OCI-LY1 (cell line): ENCODE measurements at regions not wholly inside any gene's neighbourhood (a gene's known extent, or its start where the extent isn't known, plus 50 kb on each side); places are given as distances from the start of the nearest gene placed in this dataset.

Experiments
- H2AFZ ChIP-seq: fragments of 200-600 bp; sonication (generic), shearing (Covaris generic); 2 replicates; pipeline ENCODE4 v1.6.0; 2014; ENCODE audit warnings: antibody characterized with exemption, mild to moderate bottlenecking, low read length
- H3F3A ChIP-seq: fragments of 200-600 bp; sonication (generic), shearing (Covaris generic); 2 replicates; pipeline ENCODE4 v1.6.0; 2014; ENCODE audit warnings: mild to moderate bottlenecking, antibody characterized with exemption, low read length, moderate library complexity; ENCODE audit not compliant: insufficient read depth
- H3K27ac ChIP-seq: fragments of 200-600 bp; sonication (generic); 2 replicates; pipeline ENCODE4 v1.5.1; 2014; ENCODE audit warnings: low read length, mixed run types, mild to moderate bottlenecking, low read depth; ENCODE audit not compliant: poor library complexity, severe bottlenecking
- H3K27me3 ChIP-seq: fragments of 200-600 bp; sonication (generic); 2 replicates; pipeline ENCODE4 v1.6.0; 2014; ENCODE audit warnings: antibody characterized with exemption, mild to moderate bottlenecking, low read length, moderate library complexity; ENCODE audit not compliant: insufficient read depth
- H3K36me3 ChIP-seq: fragments of 200-600 bp; sonication (generic); 2 replicates; pipeline ENCODE4 v1.6.1; 2014; ENCODE audit warnings: mild to moderate bottlenecking, antibody characterized with exemption, low read length, moderate library complexity, mixed read lengths; ENCODE audit not compliant: insufficient read depth
- H3K4me1 ChIP-seq: fragments of 200-600 bp; sonication (generic); 2 replicates; pipeline ENCODE4 v1.5.1; 2014; ENCODE audit warnings: mild to moderate bottlenecking, low read length, moderate library complexity; ENCODE audit not compliant: insufficient read depth, severe bottlenecking
- H3K4me2 ChIP-seq: fragments of 200-600 bp; sonication (generic), shearing (Covaris generic); 2 replicates; pipeline ENCODE4 v1.6.1; 2014; ENCODE audit warnings: low read length
- H3K4me3 ChIP-seq: fragments of 200-600 bp; sonication (generic); 2 replicates; pipeline ENCODE4 v1.5.1; 2014; ENCODE audit warnings: low read length, low read depth, mild to moderate bottlenecking, mixed read lengths; ENCODE audit not compliant: poor library complexity, severe bottlenecking
- H3K79me2 ChIP-seq: fragments of 200-600 bp; shearing (Covaris generic); 2 replicates; pipeline ENCODE4 v1.6.1; 2016; ENCODE audit warnings: mixed run types, low read length, mixed read lengths; ENCODE audit not compliant: insufficient read depth
- H3K9ac ChIP-seq: fragments of 200-600 bp; sonication (generic), shearing (Covaris generic); 2 replicates; pipeline ENCODE4 v1.6.1; 2014; ENCODE audit warnings: mild to moderate bottlenecking, low read length, mixed read lengths
- H3K9me2 ChIP-seq: fragments of 200-600 bp; sonication (generic), shearing (Covaris generic); 2 replicates; pipeline ENCODE4 v1.6.1; 2014; ENCODE audit warnings: low read depth, mild to moderate bottlenecking, low read length, mixed read lengths
- H3K9me3 ChIP-seq: fragments of 200-600 bp; shearing (Covaris generic); 2 replicates; pipeline ENCODE4 v1.6.1; 2014; ENCODE audit warnings: low read length, mixed read lengths
- H4K20me1 ChIP-seq: fragments of 200-600 bp; sonication (generic), shearing (Covaris generic); 2 replicates; pipeline ENCODE4 v1.6.0; 2016; ENCODE audit warnings: mild to moderate bottlenecking, low read length; ENCODE audit not compliant: insufficient read depth
- EZH2 ChIP-seq: fragments of 200-600 bp; sonication (generic), shearing (Covaris generic); IDR thresholded peaks from 2 replicates; pipeline ENCODE4 v1.8.0; 2017; ENCODE audit warnings: borderline replicate concordance, mixed run types, mild to moderate bottlenecking, antibody characterized with exemption, low read length, moderate library complexity, mixed read lengths
- TF ChIP-seq, protein P1 (sequence below): fragments of 200-600 bp; sonication (generic), shearing (Covaris generic); IDR thresholded peaks from 2 replicates; pipeline ENCODE4 v1.5.1; 2017; ENCODE audit warnings: mild to moderate bottlenecking, antibody characterized with exemption, low read length, moderate library complexity, mixed read lengths

DNA sequence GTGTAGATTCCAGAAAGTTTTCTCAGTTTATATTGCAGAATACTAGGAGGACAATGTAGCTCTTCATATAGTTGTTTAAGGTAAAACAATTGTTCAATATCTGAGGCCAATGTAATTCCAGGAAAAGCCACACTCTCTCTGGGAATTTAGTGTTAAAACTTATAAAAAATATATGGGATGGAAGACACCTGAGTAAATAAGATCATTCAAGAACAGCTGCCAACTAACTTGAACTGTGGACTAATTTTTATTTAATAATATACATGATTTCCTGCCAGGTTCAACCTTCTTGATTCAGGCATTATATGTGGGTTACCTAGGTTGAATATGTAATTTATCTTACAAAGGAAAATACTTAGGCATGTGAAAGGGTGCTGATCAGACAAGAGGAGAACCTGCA, 841.1 kb upstream of the PRR20A start:
- no peaks in the 10 kb centered on the region for H4K20me1 ChIP-seq
- H3K9ac ChIP-seq = no peak overlapping the region
- no peaks in the 10 kb centered on the region for H3K9me3 ChIP-seq
- H3K4me2 ChIP-seq = no peak overlapping the region
- H3K4me3 ChIP-seq = no peak overlapping the region
- H3K27ac ChIP-seq = no peak overlapping the region
- no peaks in the 10 kb centered on the region for H3K36me3 ChIP-seq
- no peak overlapping the region for H2AFZ ChIP-seq
- no peaks in the 10 kb centered on the region for H3F3A ChIP-seq
- TF ChIP-seq, protein P1, sequence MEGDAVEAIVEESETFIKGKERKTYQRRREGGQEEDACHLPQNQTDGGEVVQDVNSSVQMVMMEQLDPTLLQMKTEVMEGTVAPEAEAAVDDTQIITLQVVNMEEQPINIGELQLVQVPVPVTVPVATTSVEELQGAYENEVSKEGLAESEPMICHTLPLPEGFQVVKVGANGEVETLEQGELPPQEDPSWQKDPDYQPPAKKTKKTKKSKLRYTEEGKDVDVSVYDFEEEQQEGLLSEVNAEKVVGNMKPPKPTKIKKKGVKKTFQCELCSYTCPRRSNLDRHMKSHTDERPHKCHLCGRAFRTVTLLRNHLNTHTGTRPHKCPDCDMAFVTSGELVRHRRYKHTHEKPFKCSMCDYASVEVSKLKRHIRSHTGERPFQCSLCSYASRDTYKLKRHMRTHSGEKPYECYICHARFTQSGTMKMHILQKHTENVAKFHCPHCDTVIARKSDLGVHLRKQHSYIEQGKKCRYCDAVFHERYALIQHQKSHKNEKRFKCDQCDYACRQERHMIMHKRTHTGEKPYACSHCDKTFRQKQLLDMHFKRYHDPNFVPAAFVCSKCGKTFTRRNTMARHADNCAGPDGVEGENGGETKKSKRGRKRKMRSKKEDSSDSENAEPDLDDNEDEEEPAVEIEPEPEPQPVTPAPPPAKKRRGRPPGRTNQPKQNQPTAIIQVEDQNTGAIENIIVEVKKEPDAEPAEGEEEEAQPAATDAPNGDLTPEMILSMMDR = no peak
- TF ChIP-seq EZH2 = no peak
- H3K9me2 ChIP-seq = no peaks in the 10 kb centered on the region
- H3K79me2 ChIP-seq = no peaks in the 10 kb centered on the region
- H3K4me1 ChIP-seq = no peaks in the 10 kb centered on the region
- no peaks in the 10 kb centered on the region for H3K27me3 ChIP-seq

DNA sequence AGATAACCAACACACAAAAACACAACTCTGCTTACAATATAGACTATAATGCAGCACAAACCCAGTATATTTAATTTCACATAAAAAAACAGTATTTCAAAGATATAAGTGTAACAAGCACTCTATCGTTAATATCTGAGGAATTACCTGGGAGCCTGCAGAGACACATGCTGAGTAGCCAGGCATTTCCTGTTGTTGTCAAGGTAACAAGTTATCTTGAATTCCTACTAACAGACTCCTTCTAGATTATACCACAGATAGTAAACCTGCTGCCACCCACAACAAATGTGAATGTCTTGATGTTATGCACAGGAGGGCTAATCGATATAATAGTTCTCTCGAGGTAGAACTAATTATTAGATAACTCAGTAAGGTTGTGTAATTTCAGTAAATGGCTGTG, 826.0 kb upstream of the PRR20A start:
- Histone ChIP-seq H3K27ac (no peak overlapping the region), H3K79me2 (no peaks in the 10 kb centered on the region), H2AFZ (no peak overlapping the region), H3K9me2 (no peaks in the 10 kb centered on the region), H3K36me3 (no peaks in the 10 kb centered on the region), H3K9ac (no peak overlapping the region), H3F3A (no peaks in the 10 kb centered on the region), H3K4me3 (no peak overlapping the region), H3K4me1 (no peaks in the 10 kb centered on the region), H3K9me3 (no peaks in the 10 kb centered on the region), H3K27me3 (no peaks in the 10 kb centered on the region), H3K4me2 (no peak overlapping the region), H4K20me1 (no peaks in the 10 kb centered on the region)
- no peak for TF ChIP-seq EZH2
- TF ChIP-seq, protein P1 = no peak

DNA sequence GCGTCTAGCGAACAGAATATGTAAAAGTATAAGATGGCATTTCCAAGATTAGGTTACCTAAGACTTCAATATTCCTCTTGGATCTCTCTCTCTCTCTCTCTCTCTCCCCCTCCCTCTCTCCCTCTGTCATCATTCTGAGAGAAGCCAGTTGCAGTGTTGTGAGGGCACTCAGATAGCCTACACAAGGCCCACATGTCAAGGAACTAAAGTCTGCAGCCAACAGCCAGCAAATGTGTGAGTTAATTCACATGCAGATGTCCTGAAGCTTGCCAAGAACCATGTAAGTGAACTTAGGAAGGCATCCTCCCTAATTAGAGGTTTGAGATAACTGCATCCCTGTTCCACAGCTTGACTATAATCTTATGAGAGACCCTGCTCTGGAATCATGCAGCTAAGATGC, 822.9 kb upstream of the PRR20A start:
- TF ChIP-seq, protein P1 = no peak
- no peak for TF ChIP-seq EZH2
- H4K20me1 ChIP-seq = no peaks in the 10 kb centered on the region
- no peaks in the 10 kb centered on the region for H3K9me2 ChIP-seq
- no peak overlapping the region for H2AFZ ChIP-seq
- no peak overlapping the region for H3K9ac ChIP-seq
- no peaks in the 10 kb centered on the region for H3F3A ChIP-seq
- H3K4me3 ChIP-seq = no peak overlapping the region
- no peaks in the 10 kb centered on the region for H3K79me2 ChIP-seq
- no peaks in the 10 kb centered on the region for H3K4me1 ChIP-seq
- H3K4me2 ChIP-seq = no peak overlapping the region
- no peaks in the 10 kb centered on the region for H3K27me3 ChIP-seq
- H3K27ac ChIP-seq = no peak overlapping the region
- no peaks in the 10 kb centered on the region for H3K9me3 ChIP-seq
- no peaks in the 10 kb centered on the region for H3K36me3 ChIP-seq
